NCI-H1436 (cell line): ENCODE measurements at regions not wholly inside any gene's neighbourhood (a gene's known extent, or its start where the extent isn't known, plus 50 kb on each side); places are given as distances from the start of the nearest gene placed in this dataset.
"Not testable (repeated sequence)": the region's sequence is repeated elsewhere in the genome, so short reads cannot be mapped to it uniquely, and the experiment has no call there.

ENCODE experiments used
- DNase-seq: peaks from one replicate; lab custom pipeline; 2025; lab: John Stamatoyannopoulos, UW

GRCh38 chr15:69863446-69863845 is 234.3 kb downstream of the TLE3 start:
- DNase-seq: no peak

GRCh38 chr15:69865369-69865768 is 232.3 kb downstream of the TLE3 start:
- no peak for DNase-seq

GRCh38 chr15:69868756-69869155 is 229.0 kb downstream of the TLE3 start:
- no peak for DNase-seq

- no peak for DNase-seq
Observed at GRCh38 chr15:69869291-69869690, 228.4 kb downstream of the TLE3 start.

- no peak for DNase-seq
Observed at GRCh38 chr15:69869881-69870505, 227.7 kb downstream of the TLE3 start.

- DNase-seq: no peak
Observed at GRCh38 chr15:69871511-69872134, 226.1 kb downstream of the TLE3 start.

GRCh38 chr15:69873807-69874206 is 223.9 kb downstream of the TLE3 start:
- DNase-seq: no peak

GRCh38 chr15:69874321-69874720 is 223.4 kb downstream of the TLE3 start:
- no peak for DNase-seq

- no peak for DNase-seq
Observed at GRCh38 chr15:69876064-69876940, 221.4 kb downstream of the TLE3 start.

GRCh38 chr15:69879963-69880362 is 217.8 kb downstream of the TLE3 start:
- DNase-seq: not testable (repeated sequence)

GRCh38 chr15:69880571-69881301 is 217.0 kb downstream of the TLE3 start:
- DNase-seq: no peak

GRCh38 chr15:69881302-69881670 is 216.4 kb downstream of the TLE3 start:
- no peak for DNase-seq

- peak; percentile 69 for DNase-seq
Observed at GRCh38 chr15:69881766-69882165, 216.0 kb downstream of the TLE3 start.

GRCh38 chr15:69883306-69883705 is 214.4 kb downstream of the TLE3 start:
- DNase-seq: no peak

- DNase-seq: no peak
Observed at GRCh38 chr15:69885173-69885955, 212.4 kb downstream of the TLE3 start.

GRCh38 chr15:69887009-69887408 is 210.7 kb downstream of the TLE3 start:
- no peak for DNase-seq

GRCh38 chr15:69887553-69887952 is 210.2 kb downstream of the TLE3 start:
- no peak for DNase-seq

GRCh38 chr15:69888406-69888805 is 209.3 kb downstream of the TLE3 start:
- no peak for DNase-seq

GRCh38 chr15:69891070-69891536 is 206.6 kb downstream of the TLE3 start:
- no peak for DNase-seq

- no peak for DNase-seq
Observed at GRCh38 chr15:69891606-69892005, 206.1 kb downstream of the TLE3 start.

GRCh38 chr15:69892351-69892750 is 205.4 kb downstream of the TLE3 start:
- DNase-seq: no peak
